CD4-positive, alpha-beta T cell treated with Interferon gamma for 1 hour (primary cell): ENCODE measurements at regions not wholly inside any gene's neighbourhood (a gene's known extent, or its start where the extent isn't known, plus 50 kb on each side); places are given as distances from the start of the nearest gene placed in this dataset.
"Not testable (repeated sequence)": the region's sequence is repeated elsewhere in the genome, so short reads cannot be mapped to it uniquely, and the experiment has no call there.

Experiments used
- DNase-seq: peaks from one replicate; pipeline ENCODE4 v3.0.0-alpha.2; 2020

DNA sequence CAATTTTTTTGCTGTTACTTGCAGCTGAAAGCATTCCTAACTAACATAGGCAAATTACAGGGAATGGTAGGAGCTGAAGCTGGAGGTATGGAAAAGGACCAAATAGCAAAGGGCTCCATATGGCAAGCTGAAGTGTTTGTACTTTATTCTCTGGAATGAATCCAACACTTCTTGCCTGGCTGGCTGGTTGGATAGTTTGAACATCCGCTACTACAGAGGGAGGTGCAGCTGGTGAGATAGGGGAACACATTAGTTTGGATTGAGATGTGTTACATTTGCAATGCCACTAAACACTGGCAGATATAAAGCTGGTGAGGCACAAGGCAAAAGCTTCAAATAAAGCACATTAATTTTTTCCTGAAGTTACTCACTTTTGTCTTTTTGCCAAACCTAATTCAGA, 291.5 kb downstream of the SP3 start:
- no peak for DNase-seq

DNA sequence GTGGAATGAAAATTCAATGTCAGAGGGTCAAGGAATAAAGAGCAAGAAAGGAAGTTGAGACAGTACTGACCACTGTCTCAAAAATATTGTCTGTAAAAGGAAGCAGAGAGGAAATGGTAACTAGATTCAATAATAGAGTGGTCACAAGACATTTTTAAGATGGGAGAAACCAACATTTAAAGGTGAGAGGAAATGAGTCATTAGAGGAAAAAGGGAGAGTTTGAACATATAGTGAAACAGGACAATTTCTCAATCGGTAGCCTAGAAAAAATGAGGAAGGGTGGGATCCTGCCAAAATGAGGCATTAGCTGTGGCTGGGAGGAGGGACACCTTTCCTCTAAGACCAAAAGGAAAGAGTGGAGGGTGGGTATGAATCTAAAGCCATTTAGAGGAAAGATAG, 288.5 kb downstream of the SP3 start:
- DNase-seq = no peak

DNA sequence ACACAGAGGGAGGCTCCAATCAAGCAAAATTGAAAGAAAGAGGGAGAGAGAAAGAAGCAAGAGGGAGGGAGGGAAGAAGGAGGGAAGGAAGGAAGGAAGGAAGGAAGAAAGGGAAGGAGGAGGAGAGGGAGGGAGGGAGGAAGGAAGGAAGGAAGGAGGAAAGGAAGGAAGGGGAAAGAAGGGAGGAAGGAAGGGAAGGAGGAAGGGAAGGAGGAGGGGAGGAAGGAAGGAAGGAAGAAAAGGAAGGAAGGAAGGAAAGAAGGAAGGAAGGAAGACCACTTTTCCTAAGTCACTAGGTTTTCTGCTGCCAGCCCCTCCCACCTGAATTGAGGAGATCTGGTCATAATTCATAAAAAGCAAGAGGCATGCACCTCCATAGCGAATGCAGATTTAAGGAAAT, 287.0 kb downstream of the SP3 start:
- DNase-seq = no peak

DNA sequence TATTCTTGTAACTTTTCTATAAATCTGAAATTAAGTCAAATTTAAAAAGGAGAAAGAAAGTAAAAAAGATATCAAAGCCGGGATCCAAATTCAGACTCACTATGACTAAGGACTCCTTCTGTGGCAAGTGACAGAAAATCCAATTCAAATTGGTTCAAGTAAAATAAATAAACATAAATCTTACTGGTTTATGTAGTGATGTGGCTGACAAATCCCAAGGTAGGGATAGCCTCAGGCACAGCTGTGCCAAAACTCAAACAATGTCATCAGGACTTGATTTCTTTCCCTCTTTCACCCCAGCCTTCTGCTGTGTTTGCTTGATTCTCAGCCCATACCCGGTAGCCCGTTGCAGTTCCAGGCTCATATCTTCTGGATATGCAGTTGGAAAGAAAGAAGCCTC, 284.6 kb downstream of the SP3 start:
- DNase-seq = no peak

DNA sequence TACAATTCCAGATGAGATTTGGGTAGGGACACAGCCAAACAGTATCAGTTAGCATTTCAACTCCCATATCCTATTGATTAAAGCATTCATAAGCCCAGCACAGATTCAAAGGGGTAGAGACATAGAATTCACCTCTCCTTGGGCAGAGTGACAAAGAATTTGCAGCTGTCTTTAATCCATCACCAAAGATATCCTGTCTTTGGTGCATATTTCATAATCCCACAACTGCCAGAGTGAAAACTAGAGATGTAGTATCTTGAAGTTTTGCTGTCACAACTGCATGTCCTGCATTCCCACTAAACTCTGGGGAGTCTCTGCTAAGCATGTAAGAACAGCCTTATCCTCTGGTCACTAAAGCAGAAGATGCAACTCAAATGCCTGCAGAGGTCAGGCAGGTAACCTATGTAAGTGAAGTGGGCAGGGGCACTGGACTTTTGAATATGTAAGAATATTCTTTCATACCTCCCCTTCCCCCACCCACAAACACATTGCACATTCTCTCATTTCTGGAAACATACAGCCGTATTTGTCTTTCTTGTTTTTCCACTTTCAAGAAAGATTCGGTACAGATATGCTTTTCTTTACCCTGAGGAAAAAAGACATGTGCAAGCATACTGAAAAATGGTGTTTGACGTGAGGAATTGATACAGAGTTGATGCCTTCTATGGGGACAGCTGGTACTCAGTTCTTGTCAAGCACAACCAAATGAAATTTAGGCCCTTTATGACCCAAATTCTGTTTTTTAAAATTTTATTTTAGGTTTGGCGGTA, 283.1 kb downstream of the SP3 start:
- DNase-seq = no peak

DNA sequence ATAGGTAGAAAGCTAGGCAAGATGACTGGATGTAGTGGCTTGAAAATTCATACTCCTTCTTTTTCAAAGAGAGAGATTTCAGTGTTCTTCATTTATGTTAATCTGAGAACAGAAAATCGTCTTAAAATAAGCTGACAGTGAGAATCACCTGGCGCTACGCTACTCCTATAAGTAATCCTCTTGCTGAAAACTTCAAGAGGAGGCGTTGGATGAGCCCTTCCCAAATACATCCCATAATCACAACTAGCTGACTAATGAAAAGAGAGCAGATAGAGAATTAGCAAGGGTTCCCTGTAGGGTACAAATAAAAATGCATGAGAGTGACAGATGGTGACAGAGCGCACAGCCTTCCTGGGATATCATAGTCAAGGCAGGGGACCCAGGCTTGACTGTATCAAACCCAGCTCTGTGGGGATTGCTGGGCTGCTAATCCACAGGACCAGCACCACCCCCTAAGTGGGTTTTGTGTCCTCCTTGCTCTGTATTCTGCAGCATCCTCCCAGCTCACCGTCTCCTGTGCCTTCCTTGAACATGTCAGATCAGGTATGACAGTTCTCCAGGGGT, 280.2 kb downstream of the SP3 start:
- DNase-seq = no peak

DNA sequence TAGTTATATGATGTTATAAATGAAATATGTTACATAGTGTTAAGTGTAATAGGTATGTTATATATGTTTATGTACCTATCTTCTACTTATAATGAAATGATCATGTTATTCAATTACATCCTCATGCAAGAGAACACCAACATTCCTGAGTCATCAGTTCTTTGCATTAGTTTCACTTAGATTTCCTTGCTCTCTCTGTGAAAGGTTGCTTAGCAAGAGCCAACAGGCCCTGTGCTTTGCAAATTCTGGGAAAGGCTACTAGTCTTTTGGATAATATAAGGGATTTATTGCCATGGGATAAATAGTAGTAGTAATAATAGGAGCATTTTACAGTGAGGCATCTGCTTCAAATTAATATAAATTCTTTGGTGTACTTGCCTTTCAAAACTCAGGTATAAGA, 274.8 kb downstream of the SP3 start:
- DNase-seq = no peak

DNA sequence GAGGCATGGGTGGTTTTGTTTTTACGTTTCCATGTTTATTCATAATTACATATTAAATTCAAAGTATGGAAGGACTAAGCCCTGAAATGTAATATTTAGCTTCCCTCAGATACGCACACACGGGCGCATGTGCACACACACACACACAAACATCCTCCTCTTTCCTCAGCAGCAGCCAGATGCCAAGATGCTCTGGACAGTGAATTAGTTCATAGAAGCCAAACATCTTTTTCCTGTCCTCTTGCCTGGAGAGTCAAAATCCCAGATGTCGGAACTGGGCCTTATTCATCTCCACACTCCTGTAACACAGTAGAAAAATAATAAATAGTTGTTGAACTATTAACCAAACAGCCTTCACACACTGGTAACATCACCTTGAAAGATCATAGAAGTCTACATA, 273.1 kb downstream of the SP3 start:
- DNase-seq = no peak

DNA sequence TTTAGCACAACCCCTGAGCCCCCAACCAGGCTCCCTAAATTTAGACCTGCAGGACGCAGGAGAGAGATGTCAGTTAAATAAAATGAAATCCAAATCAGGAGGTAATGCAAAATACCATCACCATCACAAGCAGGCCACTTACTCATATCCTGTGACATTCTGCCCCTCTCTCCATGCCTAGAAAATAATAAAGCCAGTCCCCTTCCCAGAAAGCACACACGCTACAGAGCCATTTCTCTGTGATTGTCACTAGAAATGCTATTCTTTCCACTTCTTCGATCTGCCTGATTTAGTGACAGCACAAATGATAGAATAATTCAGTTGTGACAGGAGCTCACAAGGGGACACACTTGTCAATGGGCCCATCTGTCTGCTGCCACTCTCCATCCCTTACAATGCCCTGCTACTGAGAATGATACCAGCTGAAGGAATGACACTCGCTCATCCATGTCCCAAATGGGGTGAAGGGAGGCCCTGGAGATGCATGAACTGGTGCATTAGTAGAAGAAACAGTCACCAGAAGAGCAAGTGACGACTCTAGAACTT, 272.1 kb downstream of the SP3 start:
- no peak for DNase-seq

DNA sequence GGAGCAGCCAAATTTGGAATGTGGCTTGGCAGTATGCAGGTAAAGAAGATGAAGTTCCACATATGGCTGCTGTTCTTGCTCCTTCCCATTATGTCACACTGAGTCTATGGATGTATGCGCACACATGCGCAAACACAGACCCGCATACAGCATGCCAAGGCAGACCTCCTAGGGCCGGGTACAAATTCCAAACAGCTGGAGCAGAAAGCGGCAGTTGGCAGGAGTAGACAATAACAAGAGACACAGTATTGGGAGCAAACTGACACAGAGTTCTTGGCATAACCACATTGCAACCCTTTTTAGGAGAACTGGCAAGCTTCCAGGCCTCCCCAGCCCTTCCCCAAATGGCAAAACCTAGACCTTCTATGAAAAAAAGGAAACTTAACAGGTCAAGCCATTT, 268.9 kb downstream of the SP3 start:
- DNase-seq = no peak

DNA sequence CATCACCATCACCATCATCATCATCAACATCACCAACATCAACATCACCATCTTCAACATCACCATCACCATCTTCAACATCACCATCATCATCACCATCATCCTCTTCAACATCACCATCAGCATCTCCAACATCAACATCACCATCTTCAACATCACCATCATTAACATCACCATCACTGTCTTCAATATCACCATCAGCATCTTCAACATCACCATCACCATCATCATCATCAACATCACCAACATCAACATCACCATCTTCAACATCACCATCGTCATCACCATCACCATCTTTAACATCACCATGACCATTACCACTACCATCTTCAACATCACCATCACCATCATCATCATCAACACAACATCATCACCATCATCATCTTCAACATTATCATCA, 267.2 kb downstream of the SP3 start:
- DNase-seq = no peak

DNA sequence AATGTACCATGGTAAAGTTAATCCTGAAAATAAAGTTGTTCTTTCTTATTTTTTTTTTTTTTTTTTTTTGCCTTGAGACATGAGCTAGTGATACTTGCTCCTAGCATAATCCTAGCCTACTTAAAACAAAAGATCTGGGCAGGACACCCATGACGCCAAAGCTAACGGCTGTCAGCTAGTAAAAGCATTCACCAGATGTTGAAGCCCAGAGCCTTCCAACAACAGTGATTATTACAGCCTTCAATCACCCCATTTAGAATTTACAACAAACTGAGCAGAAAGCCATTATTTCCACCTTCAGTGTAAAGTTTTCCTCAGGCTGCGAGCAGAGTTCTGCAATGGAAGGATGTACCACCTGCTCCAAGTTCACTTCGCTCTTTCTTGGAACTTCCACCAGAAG, 259.5 kb downstream of the SP3 start:
- DNase-seq = no peak

DNA sequence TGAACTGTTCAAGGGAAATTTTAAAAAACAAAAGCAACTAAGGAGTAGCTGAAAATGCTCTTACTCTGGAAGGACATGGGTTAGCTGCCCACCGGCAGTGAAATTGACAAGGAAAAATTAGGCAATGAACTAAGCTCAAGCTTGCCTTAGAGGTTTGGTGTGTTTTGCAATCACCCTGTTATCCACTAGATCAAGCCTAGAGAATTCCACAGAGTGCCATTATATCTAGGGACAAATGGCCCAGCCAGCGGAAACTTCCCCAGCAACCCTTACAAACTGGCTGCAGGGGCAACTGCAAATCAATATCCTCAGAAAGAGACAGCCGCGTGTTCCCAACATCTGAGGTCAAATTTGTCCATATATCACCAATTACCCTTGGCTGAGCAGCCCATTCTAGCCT, 258.2 kb downstream of the SP3 start:
- no peak for DNase-seq

DNA sequence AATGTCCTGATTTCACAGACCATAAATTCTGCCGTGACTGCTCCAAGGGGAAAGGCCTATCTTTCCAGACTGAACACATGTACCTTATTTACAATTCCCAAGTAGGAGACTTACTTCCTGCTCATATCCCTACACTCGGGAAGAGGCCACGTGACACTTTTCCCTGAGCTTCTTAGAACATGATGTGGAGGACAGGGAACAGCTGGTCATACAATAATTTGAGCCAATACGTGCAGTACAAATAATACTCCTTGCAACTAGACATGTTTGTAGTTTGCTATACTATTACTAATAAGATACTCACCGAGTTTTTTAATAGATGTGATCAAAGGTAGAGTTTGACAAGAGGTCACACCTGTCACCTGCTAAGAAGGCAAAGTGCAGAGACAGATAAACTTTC, 256.4 kb downstream of the SP3 start:
- no peak for DNase-seq

DNA sequence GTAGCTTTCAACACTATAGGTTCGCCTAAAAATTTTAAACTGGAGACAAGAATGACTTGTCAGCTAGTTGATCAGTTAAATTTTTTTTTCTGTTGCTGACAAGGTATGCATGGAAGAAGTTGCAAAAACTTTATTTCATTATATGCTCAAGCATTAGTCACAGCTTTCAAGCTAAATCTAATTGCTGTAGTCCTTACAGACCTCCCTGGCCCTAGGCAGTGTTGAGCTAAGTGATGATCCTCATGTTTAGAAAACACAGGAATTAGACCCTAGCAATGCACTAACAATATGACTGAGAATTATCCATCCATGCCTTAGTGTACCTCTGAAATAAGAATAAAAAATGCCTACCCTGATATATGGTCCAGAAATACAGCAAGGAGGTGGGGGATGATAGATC, 253.4 kb downstream of the SP3 start:
- no peak for DNase-seq

DNA sequence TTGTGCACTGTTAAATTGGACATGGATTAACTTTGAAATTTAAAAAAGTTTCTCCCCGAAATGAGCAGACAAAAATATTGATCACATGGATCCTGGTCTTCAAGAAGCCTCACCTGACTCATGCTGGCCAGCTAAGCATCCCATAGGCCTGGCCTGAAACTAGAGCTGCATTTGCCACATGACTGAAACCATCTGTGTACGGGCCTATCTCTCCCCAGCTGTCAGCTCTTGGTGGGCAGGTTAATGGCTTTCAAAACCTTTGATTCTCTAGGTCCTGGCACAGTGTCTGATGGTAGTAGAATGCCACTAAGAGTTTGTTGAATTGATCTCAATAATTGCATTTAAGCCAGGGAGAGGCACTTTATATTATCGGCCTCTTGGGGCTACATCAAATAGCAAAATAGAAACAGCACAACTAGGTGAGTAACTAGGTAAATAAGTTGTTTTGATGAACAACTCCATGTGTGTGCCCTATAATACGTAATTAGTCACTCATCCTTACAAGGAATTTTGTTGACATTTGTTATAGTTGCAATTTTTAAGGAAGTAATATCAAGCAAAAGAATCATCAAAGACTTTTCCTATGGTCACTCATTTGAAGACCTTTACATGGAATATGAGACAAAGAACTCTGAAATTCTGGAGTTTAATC, 251.1 kb downstream of the SP3 start:
- DNase-seq = no peak

DNA sequence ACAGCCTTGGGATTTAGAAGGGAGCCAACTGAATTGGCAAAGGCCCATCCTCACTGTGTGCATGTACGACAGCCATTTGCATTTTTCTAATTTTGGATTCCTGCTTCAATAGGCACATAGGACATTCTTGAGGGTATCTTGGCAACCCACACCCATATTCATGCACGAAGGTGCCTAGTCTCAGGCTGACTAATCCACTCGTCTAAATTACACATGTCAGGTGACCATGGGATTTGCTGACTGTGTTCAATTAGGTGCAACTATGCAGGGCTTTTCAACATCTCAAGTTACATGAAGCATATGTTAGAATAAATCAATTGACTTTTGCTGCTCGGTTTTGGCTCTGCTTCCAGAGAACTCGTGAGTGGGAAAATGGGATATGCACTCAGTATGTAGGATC, 249.7 kb downstream of the SP3 start:
- no peak for DNase-seq

DNA sequence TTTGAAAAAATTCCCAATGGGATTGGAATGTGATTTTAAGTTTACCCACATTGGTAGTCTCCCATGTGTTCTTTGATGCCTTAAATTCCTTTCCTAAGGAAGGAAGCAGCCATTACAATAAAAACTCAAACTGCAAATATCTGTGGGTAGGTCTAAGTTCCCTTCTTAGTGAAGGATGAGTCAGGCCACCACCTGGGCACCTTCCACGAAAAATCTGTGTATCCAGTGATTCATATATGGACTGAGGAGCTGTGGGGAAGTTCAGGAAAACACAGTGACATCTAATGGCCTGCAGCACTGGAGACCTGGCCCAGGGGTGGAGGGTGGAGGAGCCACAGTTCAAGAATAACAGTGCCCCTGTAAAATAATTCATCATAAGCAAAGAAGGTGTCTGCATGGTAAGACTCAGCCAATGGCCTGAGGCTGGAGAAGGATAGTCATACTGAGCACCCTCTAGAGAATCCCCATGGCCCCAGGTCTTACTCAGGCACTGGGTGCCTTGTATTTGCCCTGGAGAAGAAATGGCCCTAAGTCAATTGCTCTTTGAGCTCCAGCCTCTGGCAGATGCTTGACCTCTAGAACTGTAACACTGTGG, 248.6 kb downstream of the SP3 start:
- no peak for DNase-seq

DNA sequence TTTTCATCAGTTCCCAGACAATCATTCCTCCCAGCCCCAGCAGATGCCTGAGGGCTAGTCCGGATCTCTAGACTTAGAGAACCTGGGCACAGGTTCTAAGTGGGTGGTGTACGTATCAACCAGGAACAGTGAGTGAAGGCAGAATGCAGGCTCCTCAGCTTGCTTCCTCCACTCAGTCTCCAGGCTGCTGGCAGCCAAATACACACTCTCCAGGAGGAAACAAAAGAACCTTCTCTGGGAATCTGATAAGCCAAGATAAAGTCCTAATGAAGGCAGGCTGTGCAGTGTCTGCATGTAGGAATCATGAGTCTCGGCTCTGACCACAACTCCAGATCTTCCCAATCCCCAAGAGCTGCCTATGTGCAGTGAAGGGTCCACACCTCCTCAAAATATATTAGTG, 245.7 kb downstream of the SP3 start:
- no peak for DNase-seq

DNA sequence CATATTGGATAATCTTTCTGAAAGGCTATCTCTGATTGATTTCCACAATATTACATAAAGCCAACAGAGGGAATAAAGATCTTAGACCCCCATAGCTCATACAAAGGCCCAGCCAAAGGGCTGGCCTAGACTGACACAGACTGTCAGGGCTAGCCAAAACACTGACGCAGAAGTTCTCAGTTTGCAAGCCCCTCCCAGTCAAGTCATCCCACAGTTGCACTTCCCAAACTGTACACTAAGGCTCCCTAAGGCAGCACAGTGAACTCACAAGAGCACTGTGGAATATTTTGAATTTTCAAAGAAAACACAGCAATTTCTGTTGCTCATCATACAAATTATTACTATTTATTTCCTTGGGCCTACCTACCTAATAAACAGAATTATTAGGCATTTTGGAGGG, 244.9 kb downstream of the SP3 start:
- DNase-seq = no peak

DNA sequence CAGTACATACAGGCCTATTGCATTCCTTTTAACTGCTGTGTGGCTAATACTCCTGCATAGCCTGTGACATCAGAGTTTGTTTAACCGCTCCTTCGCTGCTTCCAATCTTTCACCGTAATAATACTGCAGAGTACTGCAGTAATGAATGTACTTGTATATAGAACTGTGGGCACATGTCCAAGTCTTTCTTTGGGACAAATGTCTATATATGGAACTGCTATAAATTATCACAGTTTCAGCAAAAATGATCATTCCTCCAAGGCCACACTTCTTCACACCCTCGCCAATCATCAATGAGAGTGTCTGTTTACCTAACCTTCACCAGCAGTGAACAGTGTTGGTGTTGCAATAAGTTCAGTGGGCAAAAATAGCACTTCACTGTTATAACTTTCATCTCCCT, 230.4 kb downstream of the SP3 start:
- no peak for DNase-seq

DNA sequence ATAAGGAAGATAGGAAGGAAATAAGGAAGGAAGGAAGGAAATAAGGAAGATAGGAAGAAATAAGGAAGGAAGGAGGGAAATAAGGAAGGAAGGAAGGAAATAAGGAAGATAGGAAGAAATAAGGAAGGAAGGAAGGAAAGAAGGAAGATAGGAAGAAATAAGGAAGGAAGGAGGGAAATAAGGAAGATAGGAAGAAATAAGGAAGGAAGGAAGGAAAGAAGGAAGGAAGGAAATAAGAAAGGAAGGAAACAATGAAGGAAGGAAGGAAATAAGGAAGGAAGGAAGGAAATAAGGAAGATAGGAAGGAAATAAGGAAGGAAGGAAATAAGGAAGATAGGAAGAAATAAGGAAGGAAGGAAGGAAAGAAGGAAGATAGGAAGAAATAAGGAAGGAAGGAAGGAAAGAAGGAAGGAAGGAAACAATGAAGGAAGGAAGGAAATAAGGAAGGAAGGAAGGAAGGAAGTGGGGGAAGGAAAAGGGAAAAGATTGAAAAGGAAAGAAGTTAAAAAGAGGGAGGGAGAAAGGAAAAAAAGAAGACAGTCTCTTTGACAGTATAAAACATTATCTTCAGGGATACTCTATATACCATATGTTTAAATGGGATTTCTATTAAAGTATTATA, 227.1 kb downstream of the SP3 start:
- DNase-seq = not testable (repeated sequence)

DNA sequence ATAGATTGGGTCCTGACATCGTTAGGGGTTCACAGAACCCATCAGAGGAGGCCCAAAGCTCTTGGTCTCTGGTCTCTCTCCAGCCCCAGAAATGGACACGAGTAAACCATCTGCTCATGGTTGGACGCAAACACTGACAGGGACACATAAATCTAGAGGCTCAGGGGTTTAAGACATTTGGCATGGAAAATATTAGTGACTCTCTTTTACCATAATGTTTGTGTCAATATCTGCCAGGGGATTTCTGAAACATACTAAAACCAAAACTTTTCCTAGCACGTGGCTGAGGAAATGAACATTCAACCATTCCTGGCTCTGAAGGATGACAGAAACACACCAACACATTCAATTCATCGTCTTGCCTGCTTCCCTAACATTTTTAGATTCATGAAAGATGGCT, 226.2 kb downstream of the SP3 start:
- DNase-seq = no peak

DNA sequence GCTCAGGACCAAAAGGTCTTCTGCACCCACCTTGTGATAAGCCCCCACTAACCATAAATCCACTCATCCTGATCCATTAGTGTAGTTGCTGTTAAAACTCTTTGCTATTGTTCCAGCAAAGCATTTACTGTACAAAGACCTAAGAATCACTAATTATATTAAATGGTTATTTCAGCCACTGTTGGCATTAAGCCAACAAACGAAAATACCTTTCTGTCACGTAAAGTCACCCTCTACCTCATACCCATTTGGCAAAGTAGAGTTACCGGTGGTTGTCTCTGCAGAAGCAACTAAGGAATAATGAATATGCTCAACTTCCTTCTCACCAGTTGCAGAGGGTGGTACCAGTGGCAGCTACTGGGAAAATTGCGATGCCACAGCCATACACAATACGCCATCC, 224.5 kb downstream of the SP3 start:
- no peak for DNase-seq
